GM21529 (cell line): ENCODE measurements at regions not wholly inside any gene's neighbourhood (a gene's known extent, or its start where the extent isn't known, plus 50 kb on each side); places are given as distances from the start of the nearest gene placed in this dataset.

Experiments
- ATAC-seq: cut with Tn5 transposase; IDR thresholded peaks from one replicate; pipeline ENCODE4 v1.9.1; 2021; ENCODE audit not compliant: unreplicated experiment

- no peak for ATAC-seq
These were observed 166.0 kb upstream of the MDFIC start for GRCh38 chr7:114755856-114756255.

- ATAC-seq, result no peak
These were observed 163.2 kb upstream of the MDFIC start for GRCh38 chr7:114758661-114759227.

GRCh38 chr7:114759347-114760062 is 162.4 kb upstream of the MDFIC start:
- no peak for ATAC-seq

GRCh38 chr7:114760477-114760876 is 161.4 kb upstream of the MDFIC start:
- no peak for ATAC-seq

GRCh38 chr7:114761973-114762372 is 159.9 kb upstream of the MDFIC start:
- no peak for ATAC-seq

GRCh38 chr7:114765331-114766040 is 156.4 kb upstream of the MDFIC start:
- ATAC-seq, result no peak

- no peak for ATAC-seq
These were observed 155.9 kb upstream of the MDFIC start for GRCh38 chr7:114766041-114766356.

GRCh38 chr7:114777288-114777687 is 144.6 kb upstream of the MDFIC start:
- no peak for ATAC-seq

GRCh38 chr7:114783508-114783907 is 138.4 kb upstream of the MDFIC start:
- no peak for ATAC-seq

- ATAC-seq, result no peak
These were observed 137.7 kb upstream of the MDFIC start for GRCh38 chr7:114784177-114784576.

GRCh38 chr7:114784746-114785145 is 137.1 kb upstream of the MDFIC start:
- no peak for ATAC-seq

GRCh38 chr7:114785496-114785895 is 136.4 kb upstream of the MDFIC start:
- ATAC-seq, result no peak

- ATAC-seq, result no peak
These were observed 135.4 kb upstream of the MDFIC start for GRCh38 chr7:114786455-114786854.

GRCh38 chr7:114787556-114787955 is 134.3 kb upstream of the MDFIC start:
- ATAC-seq, result no peak

- ATAC-seq, result no peak
These were observed 133.2 kb upstream of the MDFIC start for GRCh38 chr7:114788706-114789105.

GRCh38 chr7:114789161-114789560 is 132.7 kb upstream of the MDFIC start:
- ATAC-seq, result no peak

- no peak for ATAC-seq
These were observed 132.0 kb upstream of the MDFIC start for GRCh38 chr7:114789871-114790311.

GRCh38 chr7:114790521-114790920 is 131.4 kb upstream of the MDFIC start:
- no peak for ATAC-seq

- ATAC-seq, result no peak
These were observed 130.1 kb upstream of the MDFIC start for GRCh38 chr7:114791771-114792170.

GRCh38 chr7:114793155-114793845 is 128.6 kb upstream of the MDFIC start:
- ATAC-seq, result no peak

- ATAC-seq, result no peak
These were observed 126.4 kb upstream of the MDFIC start for GRCh38 chr7:114795475-114795874.

- no peak for ATAC-seq
These were observed 122.3 kb upstream of the MDFIC start for GRCh38 chr7:114799628-114800028.
